ENCODE measurements at regions not wholly inside any gene's neighbourhood (a gene's known extent, or its start where the extent isn't known, plus 50 kb on each side); places are given as distances from the start of the nearest gene placed in this dataset.
"Not testable (repeated sequence)": the region's sequence is repeated elsewhere in the genome, so short reads cannot be mapped to it uniquely, and the experiment has no call there.

DNA sequence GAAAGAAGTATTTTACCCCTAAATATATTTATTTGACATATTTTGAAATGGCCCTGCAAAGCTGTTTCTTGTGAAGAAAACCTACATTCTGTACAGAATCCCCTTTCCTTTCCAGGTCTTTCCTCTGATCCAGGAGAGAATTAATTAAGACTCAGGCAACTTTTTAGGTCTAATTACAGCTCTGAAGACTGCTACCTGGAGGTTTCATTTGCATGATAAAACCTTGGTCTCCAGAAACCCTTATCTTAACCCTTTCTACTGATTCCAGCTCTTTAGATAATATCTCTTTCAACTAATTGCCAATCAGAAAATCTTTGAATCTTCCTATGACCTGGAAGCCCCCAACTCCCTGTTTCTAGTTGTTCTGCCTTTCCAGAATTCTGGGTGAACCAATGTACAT lies 224.0 kb downstream of the FAM47A start:
- ATAC-seq (ENCODE audit: insufficient number of reproducible peaks, low FRiP score, low read depth) (no peak), DNase-seq (ENCODE audit: low spot score) (no peak)
- TF ChIP-seq, protein P1, sequence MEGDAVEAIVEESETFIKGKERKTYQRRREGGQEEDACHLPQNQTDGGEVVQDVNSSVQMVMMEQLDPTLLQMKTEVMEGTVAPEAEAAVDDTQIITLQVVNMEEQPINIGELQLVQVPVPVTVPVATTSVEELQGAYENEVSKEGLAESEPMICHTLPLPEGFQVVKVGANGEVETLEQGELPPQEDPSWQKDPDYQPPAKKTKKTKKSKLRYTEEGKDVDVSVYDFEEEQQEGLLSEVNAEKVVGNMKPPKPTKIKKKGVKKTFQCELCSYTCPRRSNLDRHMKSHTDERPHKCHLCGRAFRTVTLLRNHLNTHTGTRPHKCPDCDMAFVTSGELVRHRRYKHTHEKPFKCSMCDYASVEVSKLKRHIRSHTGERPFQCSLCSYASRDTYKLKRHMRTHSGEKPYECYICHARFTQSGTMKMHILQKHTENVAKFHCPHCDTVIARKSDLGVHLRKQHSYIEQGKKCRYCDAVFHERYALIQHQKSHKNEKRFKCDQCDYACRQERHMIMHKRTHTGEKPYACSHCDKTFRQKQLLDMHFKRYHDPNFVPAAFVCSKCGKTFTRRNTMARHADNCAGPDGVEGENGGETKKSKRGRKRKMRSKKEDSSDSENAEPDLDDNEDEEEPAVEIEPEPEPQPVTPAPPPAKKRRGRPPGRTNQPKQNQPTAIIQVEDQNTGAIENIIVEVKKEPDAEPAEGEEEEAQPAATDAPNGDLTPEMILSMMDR (IDR thresholded peaks at IDR 0.05) = no peak
- Histone ChIP-seq H3K9me3 (no peaks in the 10 kb centered on the region), H3K27me3 (replicated peaks; ENCODE audit: insufficient read depth) (no peaks in the 10 kb centered on the region), H3K36me3 (no peaks in the 10 kb centered on the region), H3K4me3 (no peak overlapping the region), H3K27ac (no peak overlapping the region), H3K4me1 (ENCODE audit: control insufficient read depth in 1 of 2, low read depth in 2 of 2) (no peaks in the 10 kb centered on the region)

DNA sequence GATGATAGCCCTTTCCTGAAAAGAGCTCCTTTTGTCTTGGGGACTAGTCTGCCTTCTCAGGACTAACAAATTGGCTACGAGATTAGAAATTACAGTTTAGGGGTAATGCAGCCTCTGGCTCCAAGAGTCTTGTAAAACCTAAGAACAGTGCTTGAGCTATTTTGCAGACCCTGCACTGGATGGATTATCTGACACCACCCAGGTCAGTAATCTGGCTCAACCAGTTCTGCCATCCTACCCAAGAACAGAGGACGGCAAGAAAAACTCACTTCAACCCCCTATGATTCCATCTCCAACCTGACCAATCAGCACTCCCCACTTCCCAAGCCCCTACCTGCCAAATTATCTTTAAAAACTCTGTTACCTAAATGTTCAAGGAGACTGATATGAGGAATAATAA lies 225.1 kb downstream of the FAM47A start:
- no peak for ATAC-seq (ENCODE audit: insufficient number of reproducible peaks, low FRiP score, low read depth)
- Histone ChIP-seq H3K4me3 (no peak overlapping the region), H3K27me3 (replicated peaks; ENCODE audit: insufficient read depth) (no peaks in the 10 kb centered on the region), H3K27ac (no peak overlapping the region), H3K4me1 (ENCODE audit: control insufficient read depth in 1 of 2, low read depth in 2 of 2) (no peaks in the 10 kb centered on the region), H3K36me3 (no peaks in the 10 kb centered on the region), H3K9me3 (no peaks in the 10 kb centered on the region)
- TF ChIP-seq, protein P1 (IDR thresholded peaks at IDR 0.05) = no peak
- DNase-seq (ENCODE audit: low spot score) = no peak

DNA sequence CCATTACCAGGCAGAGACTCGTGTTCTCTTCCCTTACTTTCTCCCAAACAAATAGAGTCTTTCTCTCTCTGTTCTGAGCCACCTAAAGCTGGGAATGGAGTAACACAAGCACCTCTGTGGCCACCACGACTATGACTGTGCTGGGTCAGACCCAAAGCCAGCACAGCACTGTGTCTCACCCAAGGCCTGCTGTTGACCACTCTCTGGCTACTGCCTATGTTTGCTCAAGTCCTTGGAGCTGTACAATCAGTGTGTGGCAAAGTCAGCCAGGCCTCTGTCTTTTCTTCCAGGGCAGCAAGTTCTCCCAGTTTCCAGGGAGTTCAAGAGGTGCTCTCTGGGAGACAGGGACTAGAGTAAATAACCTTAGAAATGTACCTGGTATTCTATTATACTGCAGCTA lies 239.4 kb downstream of the FAM47A start:
- H3K27me3 ChIP-seq (replicated peaks; ENCODE audit: insufficient read depth) = no peaks in the 10 kb centered on the region
- no peak for ATAC-seq (ENCODE audit: insufficient number of reproducible peaks, low FRiP score, low read depth)
- no peak for DNase-seq (ENCODE audit: low spot score)
- TF ChIP-seq, protein P1 (IDR thresholded peaks at IDR 0.05) = no peak
- H3K9me3 ChIP-seq = no peaks in the 10 kb centered on the region
- H3K27ac ChIP-seq = no peak overlapping the region
- H3K36me3 ChIP-seq = no peaks in the 10 kb centered on the region
- peaks cover 0 to 5% of the 10 kb centered on the region in 2 donors for H3K4me1 ChIP-seq (ENCODE audit: control insufficient read depth in 1 of 2, low read depth in 2 of 2)
- no peak overlapping the region for H3K4me3 ChIP-seq

DNA sequence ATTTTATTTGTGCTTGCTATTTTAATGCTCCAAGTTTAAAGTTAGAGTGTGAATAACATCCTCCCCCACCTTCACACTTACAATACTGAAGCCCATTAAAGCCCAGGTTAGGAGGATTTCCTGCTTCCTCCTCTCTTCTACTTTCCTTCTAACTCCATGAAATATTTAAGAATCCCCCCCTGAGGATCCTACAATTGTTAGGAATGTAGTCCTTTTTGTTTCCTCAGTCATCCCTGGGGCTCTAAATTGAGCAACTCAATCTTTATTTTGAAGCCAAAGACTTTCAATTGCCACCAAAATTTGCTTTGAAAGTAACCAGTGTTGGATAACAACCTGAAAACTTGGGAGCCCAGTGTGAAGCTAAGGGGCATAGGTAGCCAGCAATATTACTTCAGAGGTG lies 276.9 kb downstream of the FAM47A start:
- Histone ChIP-seq H3K36me3 (no peaks in the 10 kb centered on the region), H3K27me3 (replicated peaks; ENCODE audit: insufficient read depth) (no peaks in the 10 kb centered on the region), H3K9me3 (no peaks in the 10 kb centered on the region), H3K4me1 (ENCODE audit: control insufficient read depth in 1 of 2, low read depth in 2 of 2) (no peaks in the 10 kb centered on the region), H3K4me3 (no peak overlapping the region), H3K27ac (no peak overlapping the region)
- ATAC-seq (ENCODE audit: insufficient number of reproducible peaks, low FRiP score, low read depth) = no peak
- DNase-seq (ENCODE audit: low spot score) = no peak
- TF ChIP-seq, protein P1 (IDR thresholded peaks at IDR 0.05) = no peak

DNA sequence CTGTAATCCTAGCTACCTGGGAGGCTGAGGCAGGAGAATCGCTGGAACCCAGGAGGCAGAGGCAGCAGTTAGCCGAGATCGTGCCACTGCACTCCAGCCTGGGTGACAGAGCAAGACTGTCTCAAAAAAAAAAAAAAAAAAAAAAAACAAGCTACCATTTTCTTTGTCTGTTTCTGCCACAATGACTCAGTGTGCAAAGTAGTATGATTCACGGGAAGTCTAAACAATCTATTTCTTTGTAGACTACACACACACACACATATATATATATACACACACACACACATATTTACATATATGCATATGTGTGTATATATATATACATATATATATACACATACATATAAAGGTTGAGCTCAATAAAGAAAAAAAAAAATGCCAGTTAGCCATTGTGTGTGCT lies 280.0 kb downstream of the FAM47A start:
- not testable (repeated sequence) for ATAC-seq (ENCODE audit: insufficient number of reproducible peaks, low FRiP score, low read depth); H3K4me1 ChIP-seq (ENCODE audit: control insufficient read depth in 1 of 2, low read depth in 2 of 2); H3K4me3 ChIP-seq; H3K9me3 ChIP-seq; H3K27ac ChIP-seq; H3K36me3 ChIP-seq; DNase-seq (ENCODE audit: low spot score); H3K27me3 ChIP-seq (replicated peaks; ENCODE audit: insufficient read depth)

DNA sequence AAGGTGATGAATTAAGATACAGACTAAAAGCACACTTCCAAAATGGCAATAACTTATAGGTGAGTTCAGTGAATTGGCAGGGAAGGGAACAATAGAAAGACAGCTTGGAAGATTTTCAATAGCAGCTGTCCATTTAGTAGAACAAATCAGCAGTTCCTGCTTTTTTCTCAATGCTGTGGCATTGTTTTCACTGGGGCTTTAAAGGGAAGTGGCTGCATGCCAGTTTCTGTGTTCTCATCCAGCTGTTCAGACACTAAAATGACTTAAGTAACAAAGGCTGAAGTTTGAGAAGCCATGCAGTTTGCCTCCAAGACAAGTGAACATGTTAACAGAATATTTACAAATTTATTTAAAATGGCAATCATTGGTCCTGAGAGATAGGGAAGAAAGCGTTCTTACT lies 291.9 kb downstream of the FAM47A start:
- no peak for DNase-seq (ENCODE audit: low spot score)
- Histone ChIP-seq H3K36me3 (no peaks in the 10 kb centered on the region), H3K27me3 (replicated peaks; ENCODE audit: insufficient read depth) (no peaks in the 10 kb centered on the region), H3K4me3 (no peak overlapping the region), H3K9me3 (no peaks in the 10 kb centered on the region), H3K4me1 (ENCODE audit: control insufficient read depth in 1 of 2, low read depth in 2 of 2) (no peaks in the 10 kb centered on the region), H3K27ac (no peak overlapping the region)
- no peak for ATAC-seq (ENCODE audit: insufficient number of reproducible peaks, low FRiP score, low read depth)
- TF ChIP-seq, protein P1 (IDR thresholded peaks at IDR 0.05) = no peak

Measured in thoracic aorta (tissue), 2 donors.